ENCODE measurements at regions not wholly inside any gene's neighbourhood (a gene's known extent, or its start where the extent isn't known, plus 50 kb on each side); places are given as distances from the start of the nearest gene placed in this dataset.

DNA sequence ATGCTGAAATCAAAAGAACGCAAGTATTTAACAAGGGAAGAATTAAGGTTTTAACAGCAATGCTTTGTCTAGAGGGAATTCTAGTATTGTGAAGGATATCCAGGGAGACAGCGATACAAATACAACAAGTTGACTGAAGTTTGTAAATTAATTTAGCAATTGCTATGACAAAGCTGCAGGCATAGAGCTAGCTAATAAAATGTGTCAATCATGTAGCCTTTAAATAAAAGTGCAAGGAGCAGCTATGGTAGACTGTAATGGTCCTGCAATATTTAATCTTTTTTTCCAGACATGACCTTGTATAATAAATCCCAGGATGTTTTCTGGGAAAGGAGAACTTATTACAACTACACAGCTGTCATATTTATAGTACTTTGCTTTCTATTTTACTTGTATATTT lies 779.3 kb downstream of the SLITRK5 start (continued):
- TF ChIP-seq, protein P1, sequence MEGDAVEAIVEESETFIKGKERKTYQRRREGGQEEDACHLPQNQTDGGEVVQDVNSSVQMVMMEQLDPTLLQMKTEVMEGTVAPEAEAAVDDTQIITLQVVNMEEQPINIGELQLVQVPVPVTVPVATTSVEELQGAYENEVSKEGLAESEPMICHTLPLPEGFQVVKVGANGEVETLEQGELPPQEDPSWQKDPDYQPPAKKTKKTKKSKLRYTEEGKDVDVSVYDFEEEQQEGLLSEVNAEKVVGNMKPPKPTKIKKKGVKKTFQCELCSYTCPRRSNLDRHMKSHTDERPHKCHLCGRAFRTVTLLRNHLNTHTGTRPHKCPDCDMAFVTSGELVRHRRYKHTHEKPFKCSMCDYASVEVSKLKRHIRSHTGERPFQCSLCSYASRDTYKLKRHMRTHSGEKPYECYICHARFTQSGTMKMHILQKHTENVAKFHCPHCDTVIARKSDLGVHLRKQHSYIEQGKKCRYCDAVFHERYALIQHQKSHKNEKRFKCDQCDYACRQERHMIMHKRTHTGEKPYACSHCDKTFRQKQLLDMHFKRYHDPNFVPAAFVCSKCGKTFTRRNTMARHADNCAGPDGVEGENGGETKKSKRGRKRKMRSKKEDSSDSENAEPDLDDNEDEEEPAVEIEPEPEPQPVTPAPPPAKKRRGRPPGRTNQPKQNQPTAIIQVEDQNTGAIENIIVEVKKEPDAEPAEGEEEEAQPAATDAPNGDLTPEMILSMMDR (conservative IDR thresholded peaks at IDR 0.05; ENCODE audit: low read depth in 2 of 2), result no peak

DNA sequence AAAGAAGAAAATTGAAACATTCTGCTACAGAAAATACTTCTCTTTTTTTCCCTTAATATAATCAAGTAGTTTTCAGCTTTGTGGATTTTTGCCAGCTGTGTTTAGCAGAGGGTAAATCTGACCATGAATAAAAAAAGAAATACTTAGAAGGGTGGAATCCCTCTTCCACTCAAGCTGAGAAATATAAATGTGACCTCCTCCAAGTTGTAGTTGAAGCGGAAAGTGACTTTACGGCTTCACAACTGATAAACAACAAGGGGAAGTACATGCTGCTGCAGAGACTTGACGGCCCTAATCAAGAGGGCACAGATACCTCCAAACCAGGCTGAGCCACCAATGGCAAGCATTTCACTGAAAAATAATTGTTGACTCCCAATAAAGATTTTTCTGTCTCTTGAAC lies 785.0 kb downstream of the SLITRK5 start:
- no peaks in the 10 kb centered on the region for H3F3A ChIP-seq (replicated peaks; ENCODE audit: low read depth)
- peaks cover 7% of the 10 kb centered on the region for H3K9me3 Mint-ChIP-seq
- H3K27me3 Mint-ChIP-seq (ENCODE audit: insufficient read depth, low read depth, poor library complexity), result no peaks in the 10 kb centered on the region
- H2AFZ ChIP-seq, result no peak overlapping the region
- H3K27ac Mint-ChIP-seq, result no peak overlapping the region
- H3K4me3 ChIP-seq, result no peak overlapping the region
- H3K27ac ChIP-seq (ENCODE audit: low read depth), result no peak overlapping the region
- H3K27me3 ChIP-seq (ENCODE audit: insufficient read depth), result no peaks in the 10 kb centered on the region
- 0 out of 2 replicates have a peak, but pooled peaks cover 6% of the 10 kb centered on the region for H3K9me2 ChIP-seq (ENCODE audit: insufficient read depth)
- ATAC-seq, result no peak
- no peaks in the 10 kb centered on the region for H3K36me3 ChIP-seq (ENCODE audit: insufficient read depth)
- peaks cover 18% of the 10 kb centered on the region for H3K4me1 ChIP-seq (ENCODE audit: insufficient read depth)
- no peak for DNase-seq (ENCODE audit: low spot score)
- no peak overlapping the region for H3K4me3 Mint-ChIP-seq
- peaks cover 19% of the 10 kb centered on the region; the same call in 2 of the 3 replicates for H3K36me3 Mint-ChIP-seq (ENCODE audit: low read depth)
- peaks cover 17% of the 10 kb centered on the region for H3K4me1 Mint-ChIP-seq
- H4K20me1 ChIP-seq (replicated peaks; ENCODE audit: insufficient read depth), result no peaks in the 10 kb centered on the region
- no peak overlapping the region for H3K4me2 ChIP-seq
- H3K79me2 ChIP-seq (replicated peaks; ENCODE audit: insufficient read depth), result no peaks in the 10 kb centered on the region
- TF ChIP-seq NANOG (IDR thresholded peaks at IDR 0.05; ENCODE audit: borderline replicate concordance) (no peak), CREB1 (CRISPR knock-in tag; IDR thresholded peaks at IDR 0.05; ENCODE audit: low read depth) (no peak), JUNB (IDR thresholded peaks at IDR 0.05; ENCODE audit: unreplicated experiment) (no peak), POLR2AphosphoS5 (IDR thresholded peaks at IDR 0.05; ENCODE audit: low read depth) (no peak)
- TF ChIP-seq, protein P2, sequence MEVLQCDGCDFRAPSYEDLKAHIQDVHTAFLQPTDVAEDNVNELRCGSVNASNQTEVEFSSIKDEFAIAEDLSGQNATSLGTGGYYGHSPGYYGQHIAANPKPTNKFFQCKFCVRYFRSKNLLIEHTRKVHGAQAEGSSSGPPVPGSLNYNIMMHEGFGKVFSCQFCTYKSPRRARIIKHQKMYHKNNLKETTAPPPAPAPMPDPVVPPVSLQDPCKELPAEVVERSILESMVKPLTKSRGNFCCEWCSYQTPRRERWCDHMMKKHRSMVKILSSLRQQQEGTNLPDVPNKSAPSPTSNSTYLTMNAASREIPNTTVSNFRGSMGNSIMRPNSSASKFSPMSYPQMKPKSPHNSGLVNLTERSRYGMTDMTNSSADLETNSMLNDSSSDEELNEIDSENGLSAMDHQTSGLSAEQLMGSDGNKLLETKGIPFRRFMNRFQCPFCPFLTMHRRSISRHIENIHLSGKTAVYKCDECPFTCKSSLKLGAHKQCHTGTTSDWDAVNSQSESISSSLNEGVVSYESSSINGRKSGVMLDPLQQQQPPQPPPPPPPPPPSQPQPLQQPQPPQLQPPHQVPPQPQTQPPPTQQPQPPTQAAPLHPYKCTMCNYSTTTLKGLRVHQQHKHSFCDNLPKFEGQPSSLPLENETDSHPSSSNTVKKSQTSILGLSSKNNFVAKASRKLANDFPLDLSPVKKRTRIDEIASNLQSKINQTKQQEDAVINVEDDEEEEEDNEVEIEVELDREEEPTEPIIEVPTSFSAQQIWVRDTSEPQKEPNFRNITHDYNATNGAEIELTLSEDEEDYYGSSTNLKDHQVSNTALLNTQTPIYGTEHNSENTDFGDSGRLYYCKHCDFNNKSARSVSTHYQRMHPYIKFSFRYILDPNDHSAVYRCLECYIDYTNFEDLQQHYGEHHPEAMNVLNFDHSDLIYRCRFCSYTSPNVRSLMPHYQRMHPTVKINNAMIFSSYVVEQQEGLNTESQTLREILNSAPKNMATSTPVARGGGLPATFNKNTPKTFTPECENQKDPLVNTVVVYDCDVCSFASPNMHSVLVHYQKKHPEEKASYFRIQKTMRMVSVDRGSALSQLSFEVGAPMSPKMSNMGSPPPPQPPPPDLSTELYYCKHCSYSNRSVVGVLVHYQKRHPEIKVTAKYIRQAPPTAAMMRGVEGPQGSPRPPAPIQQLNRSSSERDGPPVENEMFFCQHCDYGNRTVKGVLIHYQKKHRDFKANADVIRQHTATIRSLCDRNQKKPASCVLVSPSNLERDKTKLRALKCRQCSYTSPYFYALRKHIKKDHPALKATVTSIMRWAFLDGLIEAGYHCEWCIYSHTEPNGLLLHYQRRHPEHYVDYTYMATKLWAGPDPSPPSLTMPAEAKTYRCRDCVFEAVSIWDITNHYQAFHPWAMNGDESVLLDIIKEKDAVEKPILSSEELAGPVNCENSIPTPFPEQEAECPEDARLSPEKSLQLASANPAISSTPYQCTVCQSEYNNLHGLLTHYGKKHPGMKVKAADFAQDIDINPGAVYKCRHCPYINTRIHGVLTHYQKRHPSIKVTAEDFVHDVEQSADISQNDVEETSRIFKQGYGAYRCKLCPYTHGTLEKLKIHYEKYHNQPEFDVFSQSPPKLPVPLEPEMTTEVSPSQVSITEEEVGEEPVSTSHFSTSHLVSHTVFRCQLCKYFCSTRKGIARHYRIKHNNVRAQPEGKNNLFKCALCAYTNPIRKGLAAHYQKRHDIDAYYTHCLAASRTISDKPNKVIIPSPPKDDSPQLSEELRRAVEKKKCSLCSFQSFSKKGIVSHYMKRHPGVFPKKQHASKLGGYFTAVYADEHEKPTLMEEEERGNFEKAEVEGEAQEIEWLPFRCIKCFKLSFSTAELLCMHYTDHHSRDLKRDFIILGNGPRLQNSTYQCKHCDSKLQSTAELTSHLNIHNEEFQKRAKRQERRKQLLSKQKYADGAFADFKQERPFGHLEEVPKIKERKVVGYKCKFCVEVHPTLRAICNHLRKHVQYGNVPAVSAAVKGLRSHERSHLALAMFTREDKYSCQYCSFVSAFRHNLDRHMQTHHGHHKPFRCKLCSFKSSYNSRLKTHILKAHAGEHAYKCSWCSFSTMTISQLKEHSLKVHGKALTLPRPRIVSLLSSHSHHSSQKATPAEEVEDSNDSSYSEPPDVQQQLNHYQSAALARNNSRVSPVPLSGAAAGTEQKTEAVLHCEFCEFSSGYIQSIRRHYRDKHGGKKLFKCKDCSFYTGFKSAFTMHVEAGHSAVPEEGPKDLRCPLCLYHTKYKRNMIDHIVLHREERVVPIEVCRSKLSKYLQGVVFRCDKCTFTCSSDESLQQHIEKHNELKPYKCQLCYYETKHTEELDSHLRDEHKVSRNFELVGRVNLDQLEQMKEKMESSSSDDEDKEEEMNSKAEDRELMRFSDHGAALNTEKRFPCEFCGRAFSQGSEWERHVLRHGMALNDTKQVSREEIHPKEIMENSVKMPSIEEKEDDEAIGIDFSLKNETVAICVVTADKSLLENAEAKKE (CRISPR knock-in tag; IDR thresholded peaks at IDR 0.05), result no peak

All from GM23338 (cell line).